Parathyroid adenoma (tissue), 2 donors: ENCODE measurements at regions not wholly inside any gene's neighbourhood (a gene's known extent, or its start where the extent isn't known, plus 50 kb on each side); places are given as distances from the start of the nearest gene placed in this dataset.

Experiments used
- H2AFZ ChIP-seq: fragments of 300-600 bp; sonication (generic); one replicate; pipeline ENCODE4 v1.7.0; 2017; ENCODE audit warnings: antibody characterized with exemption, mild to moderate bottlenecking
- H3K27ac ChIP-seq: fragments of 300-600 bp; sonication (generic); one replicate; pipeline ENCODE4 v1.7.0; 2017
- H3K27me3 ChIP-seq: fragments of 300-600 bp; sonication (generic); one replicate; pipeline ENCODE4 v1.7.0; 2017; ENCODE audit warnings: low read length; ENCODE audit not compliant: control insufficient read depth, insufficient read depth
- H3K36me3 ChIP-seq: fragments of 300-600 bp; sonication (generic); one replicate; pipeline ENCODE4 v1.7.0; 2017; ENCODE audit warnings: low read length; ENCODE audit not compliant: control insufficient read depth, insufficient read depth
- H3K4me1 ChIP-seq: fragments of 300-600 bp; sonication (generic); one replicate; pipeline ENCODE4 v1.7.0; 2017; ENCODE audit warnings: control low read depth
- H3K4me2 ChIP-seq: fragments of 300-600 bp; sonication (generic); one replicate; pipeline ENCODE4 v1.7.0; 2017; ENCODE audit warnings: low read length
- H3K4me3 ChIP-seq: fragments of 300-600 bp; sonication (generic); one replicate; pipeline ENCODE4 v1.7.0; 2017; ENCODE audit warnings: low read depth, low read length
- H3K79me2 ChIP-seq: fragments of 300-600 bp; sonication (generic); one replicate; pipeline ENCODE4 v1.7.0; 2017; ENCODE audit warnings: control low read depth
- H3K9ac ChIP-seq: fragments of 300-600 bp; sonication (generic); one replicate; pipeline ENCODE4 v1.7.0; 2017; ENCODE audit warnings: mild to moderate bottlenecking
- H3K9me3 ChIP-seq: fragments of 300-600 bp; sonication (generic); one replicate; pipeline ENCODE4 v1.7.0; 2017; ENCODE audit warnings: low read length; ENCODE audit not compliant: control insufficient read depth
- CTCF ChIP-seq: fragments of 300-600 bp; sonication (generic); IDR thresholded peaks from one replicate; pipeline ENCODE4 v1.7.0; 2017; ENCODE audit warnings: antibody characterized with exemption, mild to moderate bottlenecking
- donor health status: primary hyperparathyroidism.

DNA sequence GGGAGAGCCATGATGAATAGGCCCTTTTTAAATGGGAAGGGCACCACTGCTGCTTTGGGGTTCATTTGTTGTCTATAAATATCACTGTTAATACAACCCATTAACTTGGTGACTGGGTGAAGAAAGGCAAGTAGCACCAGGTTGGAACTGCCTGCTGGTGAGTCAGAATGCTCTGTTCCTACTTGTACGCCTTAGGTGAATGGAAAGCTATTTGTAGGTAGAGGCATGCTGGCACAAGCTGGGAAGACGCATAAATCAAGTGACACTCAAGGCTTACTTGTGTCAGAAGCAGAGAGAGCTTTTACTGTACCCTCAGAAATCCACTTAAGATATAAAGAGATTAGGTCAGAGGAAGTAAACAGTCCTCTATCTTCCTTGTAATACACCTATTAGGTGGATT, 142.5 kb downstream of the TMX1 start:
- Histone ChIP-seq H3K4me2 (no peak overlapping the region), H3K9ac (no peak overlapping the region), H3K4me3 (no peak overlapping the region), H3K79me2 (no peaks in the 10 kb centered on the region), H2AFZ (no peak overlapping the region), H3K4me1 (no peaks in the 10 kb centered on the region), H3K27me3 (no peaks in the 10 kb centered on the region), H3K27ac (no peak overlapping the region), H3K9me3 (no peaks in the 10 kb centered on the region), H3K36me3 (no peaks in the 10 kb centered on the region)
- no peak for TF ChIP-seq CTCF

DNA sequence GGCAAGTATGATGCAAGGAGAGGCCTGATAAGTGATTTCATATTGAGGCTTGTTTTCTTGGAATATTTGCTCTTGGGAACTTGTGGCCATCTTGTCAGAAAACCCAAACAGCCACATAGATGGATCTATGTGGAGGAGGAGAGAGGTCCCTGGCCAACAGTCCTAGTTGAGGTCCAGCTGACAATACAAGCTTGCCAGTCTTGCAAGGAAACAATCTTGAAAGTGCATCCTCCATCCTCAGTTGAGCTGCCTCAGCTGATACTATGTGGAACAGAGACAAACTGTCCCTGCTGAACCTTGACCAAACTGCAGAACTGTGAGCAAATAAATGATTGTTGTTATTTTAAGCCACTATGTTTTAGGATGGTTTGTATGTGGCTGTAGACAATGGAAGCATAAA, 146.4 kb downstream of the TMX1 start:
- H2AFZ ChIP-seq: no peak overlapping the region
- no peak overlapping the region for H3K27ac ChIP-seq
- H3K79me2 ChIP-seq: no peaks in the 10 kb centered on the region
- no peaks in the 10 kb centered on the region for H3K4me1 ChIP-seq
- no peak overlapping the region for H3K4me3 ChIP-seq
- no peak overlapping the region for H3K4me2 ChIP-seq
- H3K36me3 ChIP-seq: no peaks in the 10 kb centered on the region
- TF ChIP-seq CTCF: no peak
- no peak overlapping the region for H3K9ac ChIP-seq
- no peaks in the 10 kb centered on the region for H3K9me3 ChIP-seq
- H3K27me3 ChIP-seq: no peaks in the 10 kb centered on the region

- no peaks in the 10 kb centered on the region for H3K79me2 ChIP-seq
- no peaks in the 10 kb centered on the region for H3K9me3 ChIP-seq
- H3K27me3 ChIP-seq: no peaks in the 10 kb centered on the region
- H3K9ac ChIP-seq: no peak overlapping the region
- H3K27ac ChIP-seq: no peak overlapping the region
- H3K4me2 ChIP-seq: no peak overlapping the region
- H3K4me3 ChIP-seq: no peak overlapping the region
- no peaks in the 10 kb centered on the region for H3K36me3 ChIP-seq
- no peaks in the 10 kb centered on the region for H3K4me1 ChIP-seq
- H2AFZ ChIP-seq: no peak overlapping the region
- TF ChIP-seq CTCF: no peak
Measured at GRCh38 chr14:51386983-51387735, 147.1 kb downstream of the TMX1 start.

GRCh38 chr14:51392416-51392815, 152.4 kb downstream of the TMX1 start:
- no peaks in the 10 kb centered on the region for H3K79me2 ChIP-seq
- no peaks in the 10 kb centered on the region for H3K36me3 ChIP-seq
- H3K9ac ChIP-seq: no peak overlapping the region
- no peak for TF ChIP-seq CTCF
- no peak overlapping the region for H3K4me3 ChIP-seq
- no peaks in the 10 kb centered on the region for H3K9me3 ChIP-seq
- no peaks in the 10 kb centered on the region for H3K4me1 ChIP-seq
- H3K27ac ChIP-seq: no peak overlapping the region
- H3K27me3 ChIP-seq: no peaks in the 10 kb centered on the region
- no peak overlapping the region for H2AFZ ChIP-seq
- H3K4me2 ChIP-seq: no peak overlapping the region

DNA sequence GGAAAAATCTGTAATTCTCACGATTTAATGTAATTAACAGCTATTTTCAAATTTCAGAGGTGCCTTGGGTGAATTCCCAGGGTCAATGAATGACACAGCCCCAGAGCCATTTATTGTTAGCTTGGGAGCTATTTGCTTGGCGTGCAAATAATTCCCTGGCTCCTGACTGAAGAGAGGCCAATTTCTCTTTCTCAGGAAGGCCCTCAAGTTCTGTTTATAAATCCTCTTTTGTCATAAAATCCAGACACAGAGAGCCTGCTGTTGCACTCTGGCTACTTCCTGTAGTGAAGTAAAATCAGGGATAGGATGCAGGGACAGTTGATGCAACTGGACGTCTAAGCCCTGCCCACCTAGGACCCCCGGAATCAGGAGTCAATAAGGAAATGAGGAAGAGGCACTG, 154.3 kb downstream of the TMX1 start:
- Histone ChIP-seq H2AFZ (no peak overlapping the region), H3K36me3 (no peaks in the 10 kb centered on the region), H3K27ac (no peak overlapping the region), H3K27me3 (no peaks in the 10 kb centered on the region), H3K4me3 (no peak overlapping the region), H3K79me2 (no peaks in the 10 kb centered on the region), H3K9ac (no peak overlapping the region), H3K4me1 (no peaks in the 10 kb centered on the region), H3K4me2 (no peak overlapping the region), H3K9me3 (no peaks in the 10 kb centered on the region)
- TF ChIP-seq CTCF: no peak
